GM13976 (cell line): ENCODE measurements at regions not wholly inside any gene's neighbourhood (a gene's known extent, or its start where the extent isn't known, plus 50 kb on each side); places are given as distances from the start of the nearest gene placed in this dataset.

Experiments used
- DNase-seq: peaks from one replicate; pipeline ENCODE4 v3.0.0; 2012; ENCODE audit warnings: low spot score
- in situ Hi-C: fragments of 300-500 bp; cut with MboI; formaldehyde crosslinking; loops from one replicate; pipeline ENCODE4 v1.12.0; 2022; ENCODE audit warnings: low sequenced_read_pairs, mixed read lengths, inconsistent platforms; ENCODE audit not compliant: unreplicated experiment
- TF ChIP-seq, protein P1 (sequence below): IDR thresholded peaks from 2 replicates; pipeline ENCODE4 v1.5.1; 2012; ENCODE audit warnings: borderline replicate concordance, mild to moderate bottlenecking; ENCODE audit not compliant: insufficient read depth; ENCODE audit errors: extremely low read depth, missing control alignments, control extremely low read depth

DNA sequence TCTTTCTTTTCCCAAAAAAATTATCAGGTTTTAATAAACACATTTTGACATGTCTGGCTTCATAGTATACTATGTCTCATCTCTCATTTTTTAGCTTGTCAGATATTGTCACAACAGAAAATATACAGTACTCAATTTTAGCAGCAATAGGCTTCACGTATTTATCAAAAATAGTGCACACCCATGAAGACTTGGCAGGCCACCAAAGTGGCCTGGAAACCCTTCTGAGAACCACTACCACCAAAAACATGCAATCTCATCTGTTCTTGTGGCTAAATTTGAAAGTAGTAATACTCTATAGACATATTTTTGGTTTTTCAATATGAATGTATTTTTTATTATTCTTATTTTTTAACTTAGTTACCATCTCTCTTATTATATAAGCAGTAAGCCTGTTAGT, 1094.5 kb upstream of the LRRN3 start:
- TF ChIP-seq, protein P1, sequence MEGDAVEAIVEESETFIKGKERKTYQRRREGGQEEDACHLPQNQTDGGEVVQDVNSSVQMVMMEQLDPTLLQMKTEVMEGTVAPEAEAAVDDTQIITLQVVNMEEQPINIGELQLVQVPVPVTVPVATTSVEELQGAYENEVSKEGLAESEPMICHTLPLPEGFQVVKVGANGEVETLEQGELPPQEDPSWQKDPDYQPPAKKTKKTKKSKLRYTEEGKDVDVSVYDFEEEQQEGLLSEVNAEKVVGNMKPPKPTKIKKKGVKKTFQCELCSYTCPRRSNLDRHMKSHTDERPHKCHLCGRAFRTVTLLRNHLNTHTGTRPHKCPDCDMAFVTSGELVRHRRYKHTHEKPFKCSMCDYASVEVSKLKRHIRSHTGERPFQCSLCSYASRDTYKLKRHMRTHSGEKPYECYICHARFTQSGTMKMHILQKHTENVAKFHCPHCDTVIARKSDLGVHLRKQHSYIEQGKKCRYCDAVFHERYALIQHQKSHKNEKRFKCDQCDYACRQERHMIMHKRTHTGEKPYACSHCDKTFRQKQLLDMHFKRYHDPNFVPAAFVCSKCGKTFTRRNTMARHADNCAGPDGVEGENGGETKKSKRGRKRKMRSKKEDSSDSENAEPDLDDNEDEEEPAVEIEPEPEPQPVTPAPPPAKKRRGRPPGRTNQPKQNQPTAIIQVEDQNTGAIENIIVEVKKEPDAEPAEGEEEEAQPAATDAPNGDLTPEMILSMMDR: no peak
- DNase-seq: no peak
- in situ Hi-C loops: no loop called here

- in situ Hi-C loops: no loop called here
- TF ChIP-seq, protein P1: no peak
- no peak for DNase-seq
Measured at GRCh38 chr7:109996927-109997326, 1094.0 kb upstream of the LRRN3 start.

GRCh38 chr7:109997837-109998236, 1093.1 kb upstream of the LRRN3 start:
- TF ChIP-seq, protein P1: no peak
- no peak for DNase-seq
- in situ Hi-C loops: no loop called here

GRCh38 chr7:110001254-110001938, 1089.5 kb upstream of the LRRN3 start:
- TF ChIP-seq, protein P1: no peak
- no peak for DNase-seq
- in situ Hi-C loops: no loop called here

DNA sequence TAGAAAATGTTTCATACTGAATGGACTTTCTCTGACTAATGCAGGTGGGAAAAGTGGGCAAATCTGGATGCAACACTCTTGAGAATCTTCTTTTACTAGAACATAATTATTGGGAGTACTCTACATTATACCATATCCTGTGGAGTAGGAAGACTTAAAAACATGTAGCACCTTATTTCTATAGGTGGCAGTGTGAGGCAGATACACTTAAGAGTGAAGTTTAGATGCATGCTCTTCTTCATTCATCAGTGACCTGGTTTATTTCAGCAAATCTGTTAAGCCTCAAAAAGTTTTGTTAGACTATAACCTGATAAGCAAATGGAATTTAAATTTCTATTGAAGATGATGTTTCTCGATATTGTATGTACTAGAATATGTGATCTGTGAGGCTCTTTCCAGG, 1087.1 kb upstream of the LRRN3 start:
- TF ChIP-seq, protein P1: no peak
- in situ Hi-C loops: no loop called here
- DNase-seq: no peak

DNA sequence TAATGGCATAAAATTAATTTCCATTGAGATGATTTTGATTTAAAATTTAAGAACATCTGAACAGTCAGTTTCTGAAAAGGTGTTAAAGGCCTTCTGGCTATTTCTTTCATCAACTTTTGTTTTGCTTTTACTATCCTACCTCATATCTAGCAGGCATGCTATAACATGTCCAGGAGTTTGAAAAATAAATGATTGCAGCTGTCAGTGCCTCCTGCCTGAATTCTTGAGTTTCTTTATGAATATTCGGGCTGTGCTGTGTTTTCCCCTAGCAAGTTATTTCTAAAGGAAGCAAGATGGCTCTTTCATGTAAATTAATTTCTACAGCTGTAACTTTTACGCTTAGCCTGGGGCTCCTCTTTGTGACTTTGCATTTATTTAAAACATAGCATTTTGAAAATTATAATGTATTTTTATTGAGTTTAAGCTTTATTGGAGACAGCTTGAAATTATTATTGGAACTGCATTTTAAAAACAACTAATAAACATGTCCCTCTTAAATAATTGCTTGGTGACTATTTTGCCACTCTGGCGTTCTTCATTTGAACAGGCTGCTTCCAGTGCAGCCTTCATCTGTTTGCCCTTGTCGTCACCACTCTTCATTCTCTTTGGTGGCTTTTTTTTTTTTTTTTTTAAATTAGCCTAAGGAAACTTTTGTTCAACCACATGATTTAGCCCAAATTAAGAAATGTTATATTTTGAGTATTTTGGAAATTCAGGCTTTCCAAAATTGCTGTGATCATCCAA, 1083.4 kb upstream of the LRRN3 start:
- TF ChIP-seq, protein P1: no peak
- no peak for DNase-seq
- in situ Hi-C loops: no loop called here
